ENCODE measurements at regions not wholly inside any gene's neighbourhood (a gene's known extent, or its start where the extent isn't known, plus 50 kb on each side); places are given as distances from the start of the nearest gene placed in this dataset.

DNA sequence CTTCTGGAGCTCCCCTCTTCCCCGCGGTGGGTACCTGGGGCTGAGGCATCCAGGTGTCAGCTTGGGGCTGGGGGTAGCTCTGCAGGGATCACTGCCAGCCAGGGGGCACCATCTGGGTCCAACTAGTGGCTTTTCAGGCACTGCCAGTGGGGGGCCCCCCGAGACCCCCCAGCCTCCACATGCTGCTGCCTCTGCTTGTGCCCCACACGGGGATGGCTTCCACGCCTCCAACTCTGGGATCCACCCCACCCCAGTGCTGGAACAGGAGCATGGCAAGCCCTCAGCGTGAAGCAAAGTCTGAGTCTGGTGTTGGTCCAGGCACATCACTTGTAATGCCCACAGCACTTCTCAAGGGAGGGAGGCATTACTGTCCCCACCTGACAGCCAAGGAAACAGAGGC, 260.5 kb upstream of the MVB12B start:
- no peak for TF ChIP-seq POLR2A (IDR thresholded peaks at IDR 0.05)
- TF ChIP-seq, protein P1, sequence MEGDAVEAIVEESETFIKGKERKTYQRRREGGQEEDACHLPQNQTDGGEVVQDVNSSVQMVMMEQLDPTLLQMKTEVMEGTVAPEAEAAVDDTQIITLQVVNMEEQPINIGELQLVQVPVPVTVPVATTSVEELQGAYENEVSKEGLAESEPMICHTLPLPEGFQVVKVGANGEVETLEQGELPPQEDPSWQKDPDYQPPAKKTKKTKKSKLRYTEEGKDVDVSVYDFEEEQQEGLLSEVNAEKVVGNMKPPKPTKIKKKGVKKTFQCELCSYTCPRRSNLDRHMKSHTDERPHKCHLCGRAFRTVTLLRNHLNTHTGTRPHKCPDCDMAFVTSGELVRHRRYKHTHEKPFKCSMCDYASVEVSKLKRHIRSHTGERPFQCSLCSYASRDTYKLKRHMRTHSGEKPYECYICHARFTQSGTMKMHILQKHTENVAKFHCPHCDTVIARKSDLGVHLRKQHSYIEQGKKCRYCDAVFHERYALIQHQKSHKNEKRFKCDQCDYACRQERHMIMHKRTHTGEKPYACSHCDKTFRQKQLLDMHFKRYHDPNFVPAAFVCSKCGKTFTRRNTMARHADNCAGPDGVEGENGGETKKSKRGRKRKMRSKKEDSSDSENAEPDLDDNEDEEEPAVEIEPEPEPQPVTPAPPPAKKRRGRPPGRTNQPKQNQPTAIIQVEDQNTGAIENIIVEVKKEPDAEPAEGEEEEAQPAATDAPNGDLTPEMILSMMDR (IDR thresholded peaks at IDR 0.05), result no peak
